CD4-positive, alpha-beta memory T cell (primary cell): ENCODE measurements at regions not wholly inside any gene's neighbourhood (a gene's known extent, or its start where the extent isn't known, plus 50 kb on each side); places are given as distances from the start of the nearest gene placed in this dataset.
A peak's percentile ranks its signal among the peaks of the same experiment; 100 is the strongest.

Source experiments
- CTCF ChIA-PET: fragments of 350-600 bp; sonication (Branson Sonifier 250); formaldehyde crosslinking; loops from one replicate; lab custom pipeline; 2021; ENCODE audit warnings: inconsistent platforms; ENCODE audit not compliant: partially characterized antibody; lab: Charles Lee
- POLR2A ChIA-PET: fragments of 350-600 bp; sonication (Branson Sonifier 250); formaldehyde crosslinking; loops from one replicate; lab custom pipeline; 2021; ENCODE audit not compliant: partially characterized antibody; lab: Charles Lee
- DNase-seq, 5 donors: peaks; one replicate each; pipeline versions ENCODE4 v3.0.0 to v3.0.0-alpha.2; 2020 to 2022; ENCODE audit warnings: mixed read lengths in 1 of 5
- H3K27ac ChIP-seq: one replicate; pipeline ENCODE4 v1.7.0; 2013; ENCODE audit warnings: low read depth, low read length
- H3K27me3 ChIP-seq: 2 replicates; pipeline ENCODE4 v1.7.0; 2013; ENCODE audit warnings: mild to moderate bottlenecking, low read length, moderate library complexity; ENCODE audit not compliant: insufficient read depth
- H3K36me3 ChIP-seq: 2 replicates; pipeline ENCODE4 v1.7.0; 2013; ENCODE audit warnings: mild to moderate bottlenecking, low read length, moderate library complexity; ENCODE audit not compliant: insufficient read depth
- H3K4me1 ChIP-seq: 2 replicates; pipeline ENCODE4 v1.7.0; 2013; ENCODE audit warnings: mild to moderate bottlenecking, low read length, moderate library complexity; ENCODE audit not compliant: insufficient read depth
- H3K4me3 ChIP-seq, 2 donors: one replicate each; pipeline ENCODE4 v1.7.0; 2013; ENCODE audit warnings: low read length in 2 of 2, mild to moderate bottlenecking in 1 of 2
- H3K9me3 ChIP-seq, 2 donors: one replicate each; pipeline ENCODE4 v1.7.0; 2013; ENCODE audit warnings: low read length in 2 of 2, control low read depth in 1 of 2; ENCODE audit not compliant: control insufficient read depth in 1 of 2
- H3K27ac Mint-ChIP-seq, 7 donors: one replicate each; pipeline ENCODE4 v1.8.0; 2020 to 2021; ENCODE audit warnings: mixed read lengths in 7 of 7, mild to moderate bottlenecking in 6 of 7, inconsistent platforms in 3 of 7, moderate library complexity in 3 of 7
- H3K27me3 Mint-ChIP-seq, 2 donors: one replicate each; pipeline ENCODE4 v1.8.0; 2020 to 2021; ENCODE audit warnings: mixed read lengths in 2 of 2
- H3K36me3 Mint-ChIP-seq, 2 donors: one replicate each; pipeline ENCODE4 v1.8.0; 2020 to 2021; ENCODE audit warnings: mixed read lengths in 2 of 2, inconsistent platforms in 1 of 2, mild to moderate bottlenecking in 1 of 2
- H3K4me1 Mint-ChIP-seq, 4 donors: one replicate each; pipeline ENCODE4 v1.8.0; 2020 to 2021; ENCODE audit warnings: mixed read lengths in 4 of 4, mild to moderate bottlenecking in 1 of 4
- H3K4me3 Mint-ChIP-seq, 8 donors: one replicate each; pipeline ENCODE4 v1.8.0; 2020 to 2021; ENCODE audit warnings: mixed read lengths in 8 of 8, mild to moderate bottlenecking in 7 of 8, moderate library complexity in 6 of 8, inconsistent platforms in 3 of 8
- H3K9me3 Mint-ChIP-seq, 8 donors: one replicate each; pipeline ENCODE4 v1.8.0; 2020 to 2021; ENCODE audit warnings: mixed read lengths in 8 of 8, mild to moderate bottlenecking in 5 of 8, inconsistent platforms in 3 of 8, moderate library complexity in 1 of 8
- intact Hi-C: fragments of 100-400 bp; cut with micrococcal nuclease; formaldehyde crosslinking; loops from one replicate; pipeline ENCODE4 v1.15.1; 2023

DNA sequence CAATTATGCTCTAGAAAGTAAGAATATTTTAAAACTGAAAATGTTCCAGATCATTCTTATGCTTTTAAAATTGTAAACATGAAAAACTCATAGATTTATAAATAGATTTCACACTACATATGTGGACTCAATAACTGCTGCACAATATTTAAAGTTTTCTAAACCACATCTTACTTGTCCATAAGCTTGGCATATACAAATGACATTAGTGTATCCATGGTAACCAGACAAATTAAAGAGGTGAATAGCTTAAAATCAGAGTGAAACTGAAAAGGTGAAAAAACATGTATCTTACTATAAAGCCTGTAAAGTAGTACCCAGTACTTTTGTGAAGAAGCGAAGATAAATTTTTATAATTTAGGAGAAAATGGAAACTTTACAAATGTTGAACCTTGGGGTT lies 151.2 kb upstream of the MYO16 start:
- CTCF ChIA-PET: no interaction called here

DNA sequence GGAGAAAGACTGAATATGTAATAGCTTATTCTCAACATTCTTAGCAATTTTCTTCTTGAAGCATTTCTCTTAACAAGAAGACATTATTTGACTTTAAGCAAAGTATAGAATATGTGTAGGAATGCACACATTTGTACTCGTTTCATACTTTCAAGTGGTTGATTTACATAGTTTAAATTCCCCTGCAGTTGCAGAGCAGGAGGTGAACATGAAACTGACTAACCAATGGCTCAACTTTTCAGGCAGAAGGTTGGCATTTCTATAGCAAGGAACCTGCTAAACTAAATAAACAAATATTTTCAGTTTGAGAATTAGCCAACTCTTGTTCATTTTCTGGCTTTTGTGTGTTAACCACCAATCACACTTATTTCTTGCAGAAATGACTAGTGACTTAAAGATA lies 145.4 kb upstream of the MYO16 start:
- intact Hi-C loops: no loop called here

More for the DNA sequence above, 151.2 kb upstream of the MYO16 start:
- H3K27me3 ChIP-seq: no peaks in the 10 kb centered on the region
- no peak for DNase-seq
- no peak overlapping the region for H3K4me3 ChIP-seq
- intact Hi-C loops: no loop called here
- POLR2A ChIA-PET: no interaction called here
- H3K4me1 ChIP-seq: no peaks in the 10 kb centered on the region
- H3K27ac ChIP-seq: no peak overlapping the region
- peaks cover 0 to 1% of the 10 kb centered on the region in 2 donors for H3K27me3 Mint-ChIP-seq
- no peaks in the 10 kb centered on the region for H3K36me3 ChIP-seq
- no peaks in the 10 kb centered on the region for H3K36me3 Mint-ChIP-seq
- no peaks in the 10 kb centered on the region for H3K9me3 ChIP-seq
- H3K4me1 Mint-ChIP-seq: peaks cover 0 to 3% (median under 1%) of the 10 kb centered on the region in 4 donors
- H3K9me3 Mint-ChIP-seq: no peaks in the 10 kb centered on the region
- no peak overlapping the region for H3K4me3 Mint-ChIP-seq
- H3K27ac Mint-ChIP-seq: no peak overlapping the region

DNA sequence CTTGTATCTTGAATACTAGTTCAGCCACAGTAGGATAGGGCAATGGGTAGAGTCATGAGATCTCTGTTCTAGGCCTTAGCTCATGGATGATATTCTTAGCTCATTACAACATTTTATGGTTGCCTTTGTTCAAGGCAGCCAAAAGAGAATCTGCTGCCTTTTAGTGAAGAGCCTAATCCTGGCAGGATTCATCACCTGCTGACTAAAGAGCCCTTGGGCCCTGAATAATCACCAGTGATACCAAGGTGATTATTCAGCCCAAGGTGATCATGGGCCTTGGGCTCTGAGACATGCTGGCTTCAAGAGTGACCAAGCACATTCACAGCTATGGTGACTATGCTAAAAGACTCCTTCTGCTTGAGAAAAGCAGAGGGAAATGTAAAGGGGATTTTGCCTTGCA lies 143.3 kb upstream of the MYO16 start:
- CTCF ChIA-PET: interaction anchor here (1.5 to 1.6 kb wide), 2 partner anchors 10 to 23 kb away, joined by 3 read pairs; no protein-coding TSS in a partner anchor
- Histone ChIP-seq H3K4me1 (peaks cover 3% of the 10 kb centered on the region), H3K27ac (no peak overlapping the region), H3K27me3 (no peaks in the 10 kb centered on the region), H3K36me3 (no peaks in the 10 kb centered on the region), H3K9me3 (no peaks in the 10 kb centered on the region), H3K4me3 (no peak overlapping the region)
- Mint-ChIP-seq H3K27ac (no peak overlapping the region), H3K9me3 (peaks cover 0 to 19% (median 9%) of the 10 kb centered on the region in 8 donors), H3K4me1 (peaks cover 0 to 8% (median 1%) of the 10 kb centered on the region in 4 donors), H3K36me3 (peaks cover 1 to 6% of the 10 kb centered on the region in 2 donors), H3K4me3 (no peak overlapping the region), H3K27me3 (peaks cover 1 to 2% of the 10 kb centered on the region in 2 donors)
- intact Hi-C loops: no loop called here
- POLR2A ChIA-PET: no interaction called here
- DNase-seq: no peak

More for the DNA sequence above, 145.4 kb upstream of the MYO16 start:
- no peaks in the 10 kb centered on the region for H3K36me3 ChIP-seq
- Mint-ChIP-seq H3K9me3 (peaks cover 0 to 11% (median 8%) of the 10 kb centered on the region in 8 donors), H3K4me3 (no peak overlapping the region), H3K36me3 (peaks cover 1 to 6% of the 10 kb centered on the region in 2 donors), H3K27ac (no peak overlapping the region), H3K4me1 (peaks cover 0 to 8% (median 1%) of the 10 kb centered on the region in 4 donors), H3K27me3 (peaks cover 0 to 1% of the 10 kb centered on the region in 2 donors)
- ChIA-PET POLR2A (no interaction called here), CTCF (no interaction called here)
- peaks cover 3% of the 10 kb centered on the region for H3K4me1 ChIP-seq
- no peak for DNase-seq
- H3K4me3 ChIP-seq: no peak overlapping the region
- H3K9me3 ChIP-seq: no peaks in the 10 kb centered on the region
- H3K27ac ChIP-seq: no peak overlapping the region
- H3K27me3 ChIP-seq: no peaks in the 10 kb centered on the region

DNA sequence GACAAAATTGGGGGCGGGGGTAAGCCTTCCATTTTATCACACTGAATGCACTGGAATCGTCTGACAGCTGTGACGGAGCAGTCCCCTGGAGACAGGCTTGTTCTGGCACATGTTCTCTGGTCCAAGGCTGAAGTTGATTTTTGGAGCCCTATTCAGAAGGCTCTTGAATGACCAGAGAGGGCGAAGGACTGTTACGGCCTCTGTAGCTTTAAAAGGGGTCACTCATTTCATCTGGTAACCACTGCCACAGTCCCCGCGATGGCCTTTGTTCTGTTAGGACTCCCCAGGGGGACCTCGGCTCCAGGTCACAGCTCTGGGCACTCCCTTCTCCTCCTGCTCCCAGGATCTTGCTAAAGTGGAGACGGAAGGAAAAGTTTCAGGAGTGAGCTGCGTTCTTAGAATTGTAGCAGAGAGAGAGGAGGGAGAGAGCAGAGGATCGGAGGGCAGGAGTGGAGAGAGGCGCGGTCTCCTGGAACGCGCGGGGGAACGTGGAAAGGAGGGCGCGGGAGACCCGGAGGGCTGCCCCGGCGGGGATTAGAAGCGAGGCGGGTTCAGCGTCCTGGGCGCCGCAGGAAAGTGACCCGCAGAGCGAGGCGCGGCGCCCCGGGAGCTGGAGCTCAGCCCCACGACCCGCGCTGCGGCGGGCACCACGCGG lies 134.3 kb upstream of the MYO16 start:
- Mint-ChIP-seq H3K36me3 (peaks cover 0 to 10% of the 10 kb centered on the region in 2 donors), H3K4me3 (peak overlapping the region; percentile 78 to 94 (median 87)), H3K9me3 (peaks cover 0 to 13% (median 4%) of the 10 kb centered on the region in 8 donors), H3K4me1 (peaks cover 4 to 34% (median 21%) of the 10 kb centered on the region in 4 donors), H3K27ac (peak overlapping the region in 2 of 7 donors; percentile 77 to 78), H3K27me3 (peaks cover 7 to 8% of the 10 kb centered on the region in 2 donors)
- no peak for DNase-seq
- ChIA-PET CTCF (interaction anchor here (4.3 kb wide), 1 partner anchor 13 kb away, joined by 24 read pairs; no protein-coding TSS in a partner anchor), POLR2A (interaction anchor here (0.9 to 3.4 kb wide), 7 partner anchors 9 to 268 kb away, joined by 3 to 25 read pairs (median 3); no protein-coding TSS in a partner anchor)
- no peaks in the 10 kb centered on the region for H3K36me3 ChIP-seq
- peaks cover 7% of the 10 kb centered on the region for H3K27me3 ChIP-seq
- intact Hi-C loops: loop anchor here (5.0 kb wide), 1 partner anchor 278 kb away; the partner anchor contains the start of genes ABHD13 and LIG4
- no peak overlapping the region for H3K4me3 ChIP-seq
- peaks cover 20% of the 10 kb centered on the region for H3K4me1 ChIP-seq
- H3K27ac ChIP-seq: no peak overlapping the region
- no peaks in the 10 kb centered on the region for H3K9me3 ChIP-seq

DNA sequence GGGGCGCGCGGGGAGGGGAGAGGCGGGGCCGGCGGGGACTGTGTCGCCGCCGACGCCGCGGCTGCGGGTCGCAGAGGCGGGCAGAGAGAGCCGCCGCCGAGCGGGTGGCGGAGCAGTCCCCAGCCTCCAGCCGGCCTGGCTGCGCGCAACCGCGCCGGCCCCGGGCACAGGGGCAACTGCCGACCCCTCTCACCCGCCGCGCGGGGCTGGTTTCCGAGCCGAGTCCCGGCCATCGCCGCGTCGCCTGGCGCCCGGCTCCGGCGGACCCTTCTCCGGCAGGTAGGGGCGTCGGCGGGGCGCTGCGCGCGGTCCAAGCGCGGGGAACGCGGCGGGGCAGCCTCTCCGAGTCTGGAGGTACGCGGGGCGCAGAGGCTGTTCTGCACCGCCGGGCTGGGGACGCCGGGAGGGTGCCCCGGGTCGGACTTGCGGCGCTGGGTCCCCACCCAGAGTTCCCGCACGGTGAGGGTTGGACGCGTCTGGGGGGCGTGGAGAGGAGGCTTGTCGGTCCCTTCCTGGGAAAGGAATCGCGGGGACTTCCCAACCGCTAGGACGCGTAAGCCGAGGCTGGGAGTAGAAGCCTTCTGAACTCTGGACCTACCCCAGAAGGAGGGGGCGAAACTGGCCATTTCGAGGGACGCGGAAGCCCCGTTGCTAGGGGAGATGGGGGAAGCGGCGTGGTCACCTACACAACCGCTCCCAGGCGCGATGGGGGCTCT lies 133.6 kb upstream of the MYO16 start:
- peaks cover 0 to 8% (median 3%) of the 10 kb centered on the region in 8 donors for H3K9me3 Mint-ChIP-seq
- CTCF ChIA-PET: interaction anchor here (1.0 to 4.3 kb wide), 5 partner anchors 9 to 173 kb away, joined by 3 to 24 read pairs (median 3); no protein-coding TSS in a partner anchor
- peak in 4 of 5 donors; percentile 5 to 44 (median 8) for DNase-seq

DNA sequence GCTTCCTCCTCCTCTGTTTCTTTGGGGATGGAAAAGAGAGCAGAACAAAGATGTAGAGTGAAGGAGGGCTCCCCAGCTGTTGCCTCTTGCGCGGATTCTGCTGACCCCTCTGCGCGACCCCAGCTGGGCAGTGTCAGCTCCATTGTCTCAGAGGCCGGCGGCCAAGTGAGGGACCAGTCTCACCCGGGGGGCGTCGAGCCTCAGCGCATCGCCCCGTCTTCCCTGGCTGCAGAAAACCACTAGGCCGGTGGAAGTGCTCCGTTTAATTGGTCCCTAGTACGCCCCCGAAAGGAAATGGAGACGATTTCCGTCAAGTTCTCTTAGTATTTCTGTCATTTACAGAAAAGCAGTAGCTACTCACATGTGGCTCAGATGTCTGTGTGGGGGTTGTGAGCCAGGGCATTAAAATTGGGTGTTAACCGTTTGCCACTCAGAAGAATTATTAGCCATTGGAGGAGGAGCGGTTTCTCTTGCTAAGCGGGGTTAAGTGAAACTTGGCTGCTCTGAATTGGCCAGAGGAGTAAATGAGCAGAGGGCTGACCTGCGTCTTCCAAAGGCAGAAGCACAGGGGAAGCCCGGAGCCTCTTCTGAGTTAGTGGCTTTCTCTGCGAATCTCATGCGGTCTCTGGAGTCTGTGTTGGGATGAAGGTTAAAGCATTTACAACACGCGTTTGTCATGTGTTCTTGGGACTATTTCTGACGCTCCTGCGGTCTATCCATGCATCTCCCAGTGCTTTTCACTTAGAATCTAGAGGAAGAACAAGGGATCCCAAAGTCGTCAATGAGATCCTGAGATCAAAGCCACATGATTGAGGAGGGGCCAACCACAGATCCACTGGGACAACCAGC lies 132.8 kb upstream of the MYO16 start:
- CTCF ChIA-PET: interaction anchor here (1.0 to 4.3 kb wide), 5 partner anchors 10 to 174 kb away, joined by 3 to 24 read pairs (median 3); no protein-coding TSS in a partner anchor
- Mint-ChIP-seq H3K36me3 (peaks cover 0 to 10% of the 10 kb centered on the region in 2 donors), H3K4me1 (peaks cover 4 to 43% (median 25%) of the 10 kb centered on the region in 4 donors), H3K9me3 (peaks cover 0 to 5% (median 1%) of the 10 kb centered on the region in 8 donors), H3K27ac (peak overlapping the region in 5 of 7 donors; percentile 42 to 89 (median 48)), H3K27me3 (peaks cover 7 to 9% of the 10 kb centered on the region in 2 donors), H3K4me3 (peak overlapping the region; percentile 80 to 97 (median 88))
- peaks cover 20% of the 10 kb centered on the region for H3K4me1 ChIP-seq
- H3K4me3 ChIP-seq: peak overlapping the region; percentile 47 to 56
- peak in 3 of 5 donors; percentile 5 to 40 (median 6) for DNase-seq
- intact Hi-C loops: loop anchor here (1.0 to 5.0 kb wide), 3 partner anchors 90 to 279 kb away; partner anchors contain the start of genes ABHD13 and LIG4
- peaks cover 7% of the 10 kb centered on the region for H3K27me3 ChIP-seq
- no peaks in the 10 kb centered on the region for H3K9me3 ChIP-seq
- H3K36me3 ChIP-seq: no peaks in the 10 kb centered on the region
- H3K27ac ChIP-seq: no peak overlapping the region
- POLR2A ChIA-PET: interaction anchor here (1.3 to 3.4 kb wide), 6 partner anchors 12 to 190 kb away, joined by 3 to 25 read pairs (median 5); no protein-coding TSS in a partner anchor

More for the DNA sequence above, 133.6 kb upstream of the MYO16 start:
- H3K36me3 ChIP-seq: no peaks in the 10 kb centered on the region
- peaks cover 20% of the 10 kb centered on the region for H3K4me1 ChIP-seq
- Mint-ChIP-seq H3K27ac (peak overlapping the region in 6 of 7 donors; percentile 25 to 89 (median 48)), H3K4me1 (peaks cover 4 to 39% (median 24%) of the 10 kb centered on the region in 4 donors), H3K4me3 (peak overlapping the region; percentile 83 to 97 (median 90)), H3K36me3 (peaks cover 0 to 10% of the 10 kb centered on the region in 2 donors), H3K27me3 (peaks cover 7 to 9% of the 10 kb centered on the region in 2 donors)
- H3K4me3 ChIP-seq: peak overlapping the region; percentile 47 to 56
- H3K27me3 ChIP-seq: peaks cover 7% of the 10 kb centered on the region
- intact Hi-C loops: loop anchor here (1.0 to 5.0 kb wide), 3 partner anchors 89 to 279 kb away; partner anchors contain the start of genes ABHD13 and LIG4
- POLR2A ChIA-PET: interaction anchor here (1.0 to 3.4 kb wide), 7 partner anchors 8 to 226 kb away, joined by 3 to 25 read pairs (median 4); no protein-coding TSS in a partner anchor
- H3K9me3 ChIP-seq: no peaks in the 10 kb centered on the region
- no peak overlapping the region for H3K27ac ChIP-seq
